Effector memory CD8-positive, alpha-beta T cell (primary cell): ENCODE measurements at regions not wholly inside any gene's neighbourhood (a gene's known extent, or its start where the extent isn't known, plus 50 kb on each side); places are given as distances from the start of the nearest gene placed in this dataset.
"Not testable (repeated sequence)": the region's sequence is repeated elsewhere in the genome, so short reads cannot be mapped to it uniquely, and the experiment has no call there.

Experiments used
- ATAC-seq: fragments of 150-1000 bp; cut with Tn5 transposase; replicated peaks from 2 replicates; pipeline ENCODE4 v1.10.0; 2021; ENCODE audit warnings: mild to moderate bottlenecking, moderate library complexity
- DNase-seq, 3 experiments: peaks; one replicate each; pipeline ENCODE4 v3.0.0; 2021
- H3K27ac Mint-ChIP-seq, 2 donors: one replicate each; pipeline ENCODE4 v1.8.0; 2022; ENCODE audit warnings: mild to moderate bottlenecking in 2 of 2, mixed read lengths in 2 of 2, moderate library complexity in 2 of 2
- H3K27me3 Mint-ChIP-seq, 2 donors: one replicate each; pipeline ENCODE4 v1.8.0; 2022; ENCODE audit warnings: mixed read lengths in 2 of 2
- H3K36me3 Mint-ChIP-seq: one replicate; pipeline ENCODE4 v1.8.0; 2022; ENCODE audit warnings: mild to moderate bottlenecking, moderate library complexity, mixed read lengths; ENCODE audit not compliant: insufficient read depth
- H3K4me1 Mint-ChIP-seq, 2 donors: one replicate each; pipeline ENCODE4 v1.8.0; 2022; ENCODE audit warnings: low read depth in 2 of 2, mixed read lengths in 2 of 2
- H3K4me3 Mint-ChIP-seq, 2 donors: one replicate each; pipeline ENCODE4 v1.8.0; 2022; ENCODE audit warnings: mild to moderate bottlenecking in 2 of 2, mixed read lengths in 2 of 2, moderate library complexity in 2 of 2
- H3K9me3 Mint-ChIP-seq, 2 donors: one replicate each; pipeline ENCODE4 v1.8.0; 2022; ENCODE audit warnings: mixed read lengths in 2 of 2

DNA sequence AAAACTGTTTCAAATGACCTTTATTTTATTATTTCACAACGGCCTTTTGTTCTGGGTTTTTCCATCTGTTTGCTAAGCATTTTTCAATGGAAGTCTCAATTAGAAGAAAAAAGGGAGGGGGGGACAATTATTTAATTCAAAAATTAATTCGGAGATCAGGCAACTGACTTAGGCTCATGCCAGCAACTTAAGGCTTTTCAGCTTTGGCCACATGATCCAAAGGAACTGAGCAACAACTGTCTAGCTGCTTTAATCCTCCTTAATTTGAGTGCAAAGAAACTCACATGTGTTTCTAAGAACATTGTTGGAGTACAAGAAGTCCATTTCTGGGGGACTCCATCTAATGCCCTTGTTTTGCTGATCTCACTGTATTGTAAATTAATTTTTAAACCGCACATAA is 188.0 kb downstream of the EXOC5 start:
- DNase-seq (no peak), ATAC-seq (no peak)

DNA sequence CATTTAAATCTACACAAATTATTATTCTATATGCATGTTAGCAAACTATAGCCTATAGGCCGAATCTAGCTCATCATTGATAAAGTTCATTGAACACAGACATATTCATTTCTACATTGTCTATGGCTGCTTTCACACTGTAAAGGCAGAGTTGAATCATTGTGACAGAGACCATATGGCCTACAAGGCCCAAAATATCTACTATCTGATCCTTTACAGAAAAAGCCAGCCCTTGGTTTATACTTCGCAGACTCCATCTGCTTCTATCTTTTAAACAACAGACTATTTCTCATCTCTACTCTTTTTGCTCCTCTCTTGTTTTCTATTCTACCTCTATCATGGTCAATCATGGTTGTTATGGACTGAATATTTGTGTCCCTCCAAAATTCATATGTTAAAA is 190.7 kb downstream of the EXOC5 start:
- Mint-ChIP-seq H3K27me3 (peaks cover 11 to 29% of the 10 kb centered on the region in 2 donors), H3K27ac (no peak overlapping the region), H3K9me3 (no peaks in the 10 kb centered on the region), H3K4me3 (no peak overlapping the region), H3K36me3 (no peaks in the 10 kb centered on the region), H3K4me1 (no peaks in the 10 kb centered on the region)
- DNase-seq (no peak), ATAC-seq (no peak)

More for the DNA sequence above, 188.0 kb downstream of the EXOC5 start:
- no peaks in the 10 kb centered on the region for H3K36me3 Mint-ChIP-seq
- no peak overlapping the region for H3K27ac Mint-ChIP-seq
- H3K27me3 Mint-ChIP-seq = peaks cover 12 to 33% of the 10 kb centered on the region in 2 donors
- no peaks in the 10 kb centered on the region for H3K9me3 Mint-ChIP-seq
- no peak overlapping the region for H3K4me3 Mint-ChIP-seq
- H3K4me1 Mint-ChIP-seq = no peaks in the 10 kb centered on the region

DNA sequence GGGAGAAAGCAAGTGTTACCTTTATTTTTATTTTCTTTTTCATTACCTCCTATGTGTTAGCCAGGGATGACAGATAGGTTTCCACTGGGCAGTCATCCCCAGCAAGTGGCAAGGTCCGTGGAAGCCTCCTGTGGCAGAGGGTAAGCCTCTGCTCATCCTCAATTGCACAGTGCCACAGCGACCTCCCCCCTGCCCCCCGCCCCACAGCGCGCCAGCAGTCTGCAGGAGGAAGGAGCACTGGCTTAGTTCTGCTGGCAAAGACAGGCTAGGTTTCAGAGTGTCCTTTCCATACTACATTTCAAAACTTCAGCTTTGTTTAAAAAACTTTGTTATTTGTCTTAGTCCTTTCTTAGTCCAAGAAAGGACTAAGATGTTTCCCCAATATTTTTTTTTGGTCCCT is 194.7 kb downstream of the EXOC5 start:
- no peaks in the 10 kb centered on the region for H3K4me1 Mint-ChIP-seq
- H3K27me3 Mint-ChIP-seq = peaks cover 8 to 14% of the 10 kb centered on the region in 2 donors
- H3K4me3 Mint-ChIP-seq = no peak overlapping the region
- no peak for ATAC-seq
- H3K9me3 Mint-ChIP-seq = no peaks in the 10 kb centered on the region
- no peak for DNase-seq
- no peak overlapping the region for H3K27ac Mint-ChIP-seq
- H3K36me3 Mint-ChIP-seq = no peaks in the 10 kb centered on the region

DNA sequence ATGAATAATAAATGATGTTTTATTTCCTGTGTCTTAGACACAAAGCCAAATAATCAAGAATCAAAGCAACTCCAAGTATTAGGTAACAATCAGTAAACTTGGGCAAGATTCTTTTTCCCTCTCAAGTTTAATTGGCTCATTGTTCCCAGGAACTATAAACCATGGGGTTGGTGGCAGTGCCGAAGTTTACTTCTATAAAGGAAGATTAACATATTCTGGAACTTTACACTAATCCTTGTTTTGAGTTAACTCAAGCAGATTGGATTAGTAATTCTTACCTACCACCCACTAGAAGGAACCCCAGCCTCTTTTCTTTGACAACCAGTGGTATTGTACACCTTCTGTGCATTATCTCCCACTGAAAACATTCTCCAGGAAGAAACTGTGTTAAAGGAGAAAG is 197.1 kb downstream of the EXOC5 start:
- peaks cover 26 to 34% of the 10 kb centered on the region in 2 donors for H3K27me3 Mint-ChIP-seq
- no peaks in the 10 kb centered on the region for H3K36me3 Mint-ChIP-seq

DNA sequence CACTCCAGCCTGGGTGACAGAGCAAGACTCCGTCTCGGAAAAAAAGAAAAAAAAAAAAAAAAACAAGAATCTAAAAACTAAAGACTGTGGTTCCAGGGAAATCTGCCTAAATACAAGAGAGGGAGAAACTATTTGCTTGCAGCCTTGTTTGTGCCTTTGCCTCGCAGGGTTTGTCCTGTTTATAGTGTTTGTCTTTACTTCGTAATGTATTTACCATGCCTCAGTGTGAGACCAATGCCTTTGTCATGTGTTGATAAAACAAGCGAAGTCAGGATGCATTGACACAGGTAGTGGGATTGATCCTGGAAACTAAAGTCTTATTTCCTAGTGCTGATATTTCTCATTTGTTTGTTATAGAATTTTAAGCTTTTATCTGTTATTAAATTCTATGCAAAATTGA is 199.0 kb downstream of the EXOC5 start:
- Mint-ChIP-seq H3K36me3 (no peaks in the 10 kb centered on the region), H3K27ac (no peak overlapping the region)
- ATAC-seq = no peak

More for the DNA sequence above, 197.1 kb downstream of the EXOC5 start:
- Mint-ChIP-seq H3K4me1 (no peaks in the 10 kb centered on the region), H3K27ac (no peak overlapping the region), H3K9me3 (no peaks in the 10 kb centered on the region), H3K4me3 (no peak overlapping the region)
- no peak for ATAC-seq
- no peak for DNase-seq

DNA sequence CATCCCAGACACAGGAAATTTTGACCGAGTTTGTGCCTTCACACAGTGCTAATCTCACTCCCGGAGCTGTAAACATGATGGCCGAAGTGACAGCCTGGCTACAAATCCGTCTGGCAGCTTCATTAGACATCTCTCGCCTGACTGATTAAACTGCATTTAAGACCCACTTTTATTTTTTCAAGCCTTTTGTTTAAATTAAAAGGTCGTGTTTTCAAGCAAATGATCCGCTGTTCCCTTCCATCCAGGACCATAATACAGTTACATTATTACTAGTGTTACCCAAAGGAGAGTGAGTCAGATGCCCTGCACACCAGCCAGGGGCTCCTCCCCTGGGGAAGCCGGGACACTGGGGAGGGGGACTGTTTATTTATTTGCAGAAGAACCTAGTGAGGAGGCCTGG is 200.2 kb downstream of the EXOC5 start:
- peaks cover 27 to 30% of the 10 kb centered on the region in 2 donors for H3K27me3 Mint-ChIP-seq
- no peaks in the 10 kb centered on the region for H3K36me3 Mint-ChIP-seq
- H3K9me3 Mint-ChIP-seq = no peaks in the 10 kb centered on the region
- H3K4me1 Mint-ChIP-seq = no peaks in the 10 kb centered on the region
- DNase-seq (no peak), ATAC-seq (no peak)
- no peak overlapping the region for H3K4me3 Mint-ChIP-seq
- no peak overlapping the region for H3K27ac Mint-ChIP-seq

More for the DNA sequence above, 199.0 kb downstream of the EXOC5 start:
- no peaks in the 10 kb centered on the region for H3K9me3 Mint-ChIP-seq
- H3K4me1 Mint-ChIP-seq = no peaks in the 10 kb centered on the region
- DNase-seq = no peak
- H3K27me3 Mint-ChIP-seq = peaks cover 30 to 35% of the 10 kb centered on the region in 2 donors
- H3K4me3 Mint-ChIP-seq = no peak overlapping the region

DNA sequence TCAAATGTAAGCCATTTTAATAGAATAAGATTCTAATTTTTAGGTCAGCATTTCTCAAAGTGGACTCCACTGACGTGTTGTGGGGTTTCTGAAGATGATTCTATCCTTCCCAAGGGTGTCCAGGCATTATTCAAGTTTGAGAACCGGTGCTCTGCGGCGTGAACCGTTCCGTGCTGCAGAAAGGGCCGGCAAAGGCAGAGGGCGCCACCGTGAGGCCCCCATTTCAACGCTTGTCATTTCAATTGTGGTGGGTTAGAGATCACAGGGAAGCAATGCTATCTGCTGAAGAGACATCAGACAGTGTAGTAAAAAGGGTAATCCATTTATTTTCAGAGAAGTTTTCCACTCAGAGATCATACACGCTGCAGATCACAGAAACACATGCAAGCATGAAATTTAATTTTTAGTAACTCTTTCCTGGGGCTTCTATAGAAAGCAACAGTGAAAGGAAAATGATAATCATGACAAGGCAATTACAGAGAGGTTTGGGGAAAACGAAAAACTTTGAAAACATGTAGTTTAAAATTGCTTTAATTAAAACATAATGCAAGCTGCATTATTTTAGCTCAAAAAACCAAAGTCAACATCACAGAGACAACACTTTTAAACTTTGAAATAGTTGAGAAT is 201.7 kb downstream of the EXOC5 start:
- H3K27me3 Mint-ChIP-seq = peaks cover 32 to 39% of the 10 kb centered on the region in 2 donors
- no peak overlapping the region for H3K4me3 Mint-ChIP-seq
- no peaks in the 10 kb centered on the region for H3K36me3 Mint-ChIP-seq
- no peak for ATAC-seq
- no peaks in the 10 kb centered on the region for H3K4me1 Mint-ChIP-seq
- H3K27ac Mint-ChIP-seq = no peak overlapping the region
- no peaks in the 10 kb centered on the region for H3K9me3 Mint-ChIP-seq
- DNase-seq = no peak

DNA sequence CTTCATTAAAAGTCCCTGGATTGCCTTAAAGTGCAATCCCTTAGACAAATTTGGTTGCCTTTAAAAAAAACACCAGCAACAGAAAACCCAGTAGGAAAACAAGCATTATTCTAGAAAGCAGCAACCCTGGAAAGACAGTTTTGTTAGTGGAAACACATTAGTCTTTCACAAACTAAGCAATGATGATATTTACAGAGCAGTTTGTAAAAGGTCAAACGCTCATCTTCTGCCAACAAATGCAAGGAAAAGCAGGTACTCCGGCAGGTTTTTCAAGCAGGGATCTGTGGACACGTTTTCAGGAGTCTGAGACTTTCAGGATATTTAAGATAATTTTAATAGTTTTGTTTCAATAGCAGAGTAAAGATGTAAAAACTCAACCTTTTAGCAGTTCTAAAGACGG is 202.2 kb downstream of the EXOC5 start:
- ATAC-seq (no peak), DNase-seq (no peak)
- Mint-ChIP-seq H3K36me3 (no peaks in the 10 kb centered on the region), H3K4me3 (no peak overlapping the region), H3K9me3 (no peaks in the 10 kb centered on the region), H3K27me3 (peaks cover 34 to 43% of the 10 kb centered on the region in 2 donors), H3K27ac (no peak overlapping the region), H3K4me1 (no peaks in the 10 kb centered on the region)

DNA sequence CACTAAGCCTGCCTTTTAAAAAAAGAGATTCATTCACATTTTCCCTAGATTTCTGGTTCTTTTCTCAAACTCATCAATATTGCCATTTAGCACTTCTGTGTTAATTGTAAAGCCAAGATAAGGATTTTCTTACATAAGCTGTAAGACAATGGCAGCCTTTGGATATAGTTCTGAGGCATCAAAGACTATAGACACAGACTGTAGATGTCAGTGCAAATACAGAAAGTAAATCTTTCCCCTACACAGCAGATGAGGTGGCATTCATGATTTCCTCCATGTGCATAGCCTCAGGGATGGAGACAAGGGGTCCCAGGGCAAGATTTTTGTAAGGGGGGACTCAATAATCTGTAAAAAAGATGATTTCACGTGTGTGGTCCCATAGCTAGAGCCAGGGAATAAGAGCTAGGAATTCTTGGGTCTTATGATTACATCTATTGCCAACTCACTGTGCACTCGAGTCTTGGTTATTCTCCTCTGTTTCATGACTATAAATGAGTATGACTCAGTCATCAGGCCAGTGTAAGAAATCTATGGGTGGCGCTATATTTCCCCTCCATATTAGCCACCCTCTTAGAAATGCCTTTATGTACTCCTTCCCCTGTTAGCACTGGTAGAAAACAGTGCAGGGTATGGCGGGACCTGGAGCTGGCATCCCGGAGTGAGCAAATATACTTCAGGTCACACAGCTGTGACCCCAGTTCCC is 207.5 kb downstream of the EXOC5 start:
- Mint-ChIP-seq H3K4me1 (peaks cover 0 to 1% of the 10 kb centered on the region in 2 donors), H3K9me3 (no peaks in the 10 kb centered on the region), H3K27me3 (peaks cover 9 to 23% of the 10 kb centered on the region in 2 donors), H3K27ac (no peak overlapping the region), H3K4me3 (no peak overlapping the region), H3K36me3 (no peaks in the 10 kb centered on the region)
- DNase-seq = no peak
- no peak for ATAC-seq

DNA sequence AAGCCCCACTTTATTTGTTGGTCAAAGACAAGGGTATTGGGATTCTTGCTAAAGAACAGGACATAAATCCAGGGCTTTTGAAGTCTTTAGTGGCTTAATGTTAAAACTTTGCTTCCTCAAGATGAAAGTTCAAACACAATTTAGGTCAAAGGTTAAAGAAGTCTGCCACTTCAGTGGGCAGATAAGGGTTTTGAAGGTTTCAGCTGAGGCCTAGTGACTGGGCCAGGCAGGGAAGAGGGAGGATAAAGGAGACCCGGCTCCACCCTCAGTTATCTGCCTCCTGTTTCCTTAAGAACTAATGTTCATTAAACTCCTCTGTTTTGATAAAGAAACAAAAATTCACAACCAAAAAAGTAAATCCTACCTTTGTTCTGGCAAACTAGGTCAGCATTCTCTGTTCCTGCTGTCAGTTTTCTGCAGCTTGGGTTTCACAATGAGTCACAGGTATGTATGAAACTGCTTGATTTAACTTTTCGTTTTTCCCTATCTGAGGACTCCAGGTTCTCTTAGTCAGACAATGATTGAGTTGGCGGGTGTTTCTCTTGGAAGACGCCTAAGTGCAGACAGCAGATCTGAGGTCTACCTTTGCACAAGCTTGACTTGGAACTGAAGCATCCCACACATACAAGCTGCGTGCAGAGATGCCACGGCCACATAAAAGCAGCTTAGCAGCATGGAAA is 208.3 kb downstream of the EXOC5 start:
- no peak for ATAC-seq
- Mint-ChIP-seq H3K27me3 (peaks cover 9 to 23% of the 10 kb centered on the region in 2 donors), H3K4me1 (peaks cover 0 to 1% of the 10 kb centered on the region in 2 donors), H3K36me3 (no peaks in the 10 kb centered on the region), H3K9me3 (no peaks in the 10 kb centered on the region), H3K4me3 (no peak overlapping the region), H3K27ac (no peak overlapping the region)
- no peak for DNase-seq

DNA sequence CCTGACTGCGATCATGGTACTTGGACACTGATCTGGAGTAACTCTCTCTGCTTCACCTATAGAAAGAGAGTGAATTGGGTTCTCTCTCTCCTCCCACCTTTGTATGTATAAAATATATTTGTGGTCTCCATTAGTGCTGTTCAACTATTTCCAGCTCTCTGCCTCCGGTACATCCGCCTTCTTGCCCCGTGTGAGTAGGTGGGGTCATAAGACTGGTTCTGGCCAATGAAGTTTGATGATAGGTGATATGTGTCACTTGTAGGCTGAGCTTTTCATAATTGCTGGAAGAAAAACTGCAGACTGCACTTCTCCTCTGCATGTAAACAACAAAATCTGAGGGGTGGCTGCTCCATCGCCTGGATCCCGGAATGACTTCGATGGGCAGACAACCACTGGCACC is 210.4 kb downstream of the EXOC5 start:
- H3K9me3 Mint-ChIP-seq = no peaks in the 10 kb centered on the region
- ATAC-seq (no peak), DNase-seq (no peak)
- H3K36me3 Mint-ChIP-seq = no peaks in the 10 kb centered on the region
- no peak overlapping the region for H3K27ac Mint-ChIP-seq
- H3K27me3 Mint-ChIP-seq = peaks cover 17 to 23% of the 10 kb centered on the region in 2 donors
- peaks cover 0 to 1% of the 10 kb centered on the region in 2 donors for H3K4me1 Mint-ChIP-seq
- H3K4me3 Mint-ChIP-seq = no peak overlapping the region

DNA sequence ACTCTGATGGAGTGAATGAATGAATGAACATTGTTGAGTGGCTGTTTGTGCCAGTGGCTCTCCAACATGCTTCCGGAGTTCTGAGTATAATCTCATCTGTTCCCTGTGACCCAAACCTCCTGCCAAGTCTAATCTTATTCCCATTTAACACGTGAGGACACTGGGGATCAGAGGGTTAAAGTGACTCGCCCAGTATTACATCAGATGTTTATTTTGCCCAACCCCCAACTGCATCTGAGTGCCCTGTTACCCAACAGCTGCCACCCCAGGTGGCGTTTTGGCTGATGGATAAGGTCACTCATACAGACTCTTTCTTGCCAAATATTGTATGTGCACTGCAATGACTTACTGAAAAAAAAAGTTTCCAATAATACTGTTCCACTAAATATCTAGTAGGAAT is 210.9 kb downstream of the EXOC5 start:
- Mint-ChIP-seq H3K27ac (no peak overlapping the region), H3K36me3 (no peaks in the 10 kb centered on the region), H3K9me3 (no peaks in the 10 kb centered on the region), H3K27me3 (peaks cover 17 to 20% of the 10 kb centered on the region in 2 donors), H3K4me3 (no peak overlapping the region), H3K4me1 (peaks cover 0 to 1% of the 10 kb centered on the region in 2 donors)
- ATAC-seq (no peak), DNase-seq (no peak)

DNA sequence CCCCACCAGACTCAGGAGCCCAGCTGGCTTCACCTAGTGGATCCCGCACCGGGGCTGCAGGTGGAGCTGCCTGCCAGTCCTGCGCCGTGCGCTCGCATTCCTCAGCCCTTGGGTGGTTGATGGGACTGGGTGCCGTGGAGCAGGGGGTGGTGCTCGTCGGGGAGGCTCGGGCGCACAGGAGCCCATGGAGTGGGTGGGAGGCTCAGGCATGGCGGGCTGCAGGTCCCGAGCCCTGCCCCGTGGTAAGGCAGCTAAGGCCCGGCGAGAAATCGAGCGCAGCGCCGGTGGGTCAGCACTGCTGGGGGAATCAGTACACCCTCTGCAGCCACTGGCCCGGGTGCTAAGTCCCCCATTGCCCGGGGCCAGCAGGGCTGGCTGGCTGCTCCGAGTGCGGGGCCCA is 212.2 kb downstream of the EXOC5 start:
- not testable (repeated sequence) for DNase-seq, ATAC-seq, H3K36me3 Mint-ChIP-seq, H3K4me3 Mint-ChIP-seq, H3K27ac Mint-ChIP-seq, H3K9me3 Mint-ChIP-seq, H3K4me1 Mint-ChIP-seq
- peaks cover 19 to 20% of the 10 kb centered on the region in 2 donors for H3K27me3 Mint-ChIP-seq
